GM06990 (cell line): ENCODE measurements at regions not wholly inside any gene's neighbourhood (a gene's known extent, or its start where the extent isn't known, plus 50 kb on each side); places are given as distances from the start of the nearest gene placed in this dataset.

ENCODE experiments used
- DNase-seq: peaks from one replicate; pipeline ENCODE4 v3.0.0-alpha.2; 2011; ENCODE audit not compliant: insufficient read length; ENCODE audit errors: extremely low read depth
- H3K27me3 ChIP-seq: replicated peaks from 2 replicates; pipeline ENCODE4 v1.6.0; 2011; ENCODE audit warnings: low read length; ENCODE audit not compliant: control insufficient read depth, insufficient read depth
- H3K36me3 ChIP-seq: 2 replicates; pipeline ENCODE4 v1.5.1; 2011; ENCODE audit warnings: low read length; ENCODE audit not compliant: control insufficient read depth, insufficient read depth
- H3K4me3 ChIP-seq: replicated peaks from 2 replicates; pipeline ENCODE4 v1.5.1; 2011; ENCODE audit warnings: low read depth, mild to moderate bottlenecking, control low read depth, low read length
- CTCF ChIP-seq: IDR thresholded peaks from 2 replicates; pipeline ENCODE4 v1.5.1; 2011; ENCODE audit warnings: low read length, control low read depth, mild to moderate bottlenecking, inconsistent platforms; ENCODE audit not compliant: insufficient read depth, poor library complexity, severe bottlenecking

DNA sequence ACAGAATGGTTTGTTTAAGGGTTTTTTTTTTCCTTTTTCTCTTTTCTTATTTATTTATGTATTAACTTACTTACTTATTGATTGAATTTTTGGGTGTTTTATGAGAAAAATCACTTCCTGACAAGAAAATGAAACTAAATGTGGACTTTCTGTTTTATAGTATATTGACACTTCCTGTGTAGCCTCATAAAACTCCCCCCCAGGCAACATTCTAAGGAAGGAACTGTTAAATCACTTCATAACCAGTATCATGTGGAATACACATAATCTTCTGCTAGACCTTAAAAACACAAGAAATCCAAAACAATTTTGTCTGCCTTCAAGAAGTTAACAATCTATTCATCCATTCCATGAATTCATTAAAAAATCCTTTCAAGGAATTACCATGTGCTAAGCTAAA, 164.1 kb upstream of the TOM1L1 start:
- no peak for DNase-seq
- Histone ChIP-seq H3K4me3 (no peak overlapping the region), H3K27me3 (no peaks in the 10 kb centered on the region), H3K36me3 (no peaks in the 10 kb centered on the region)
- no peak for TF ChIP-seq CTCF

GRCh38 chr17:54738496-54738895, 162.2 kb upstream of the TOM1L1 start:
- no peak for DNase-seq
- H3K36me3 ChIP-seq = no peaks in the 10 kb centered on the region
- TF ChIP-seq CTCF = no peak
- no peaks in the 10 kb centered on the region for H3K27me3 ChIP-seq
- H3K4me3 ChIP-seq = no peak overlapping the region

DNA sequence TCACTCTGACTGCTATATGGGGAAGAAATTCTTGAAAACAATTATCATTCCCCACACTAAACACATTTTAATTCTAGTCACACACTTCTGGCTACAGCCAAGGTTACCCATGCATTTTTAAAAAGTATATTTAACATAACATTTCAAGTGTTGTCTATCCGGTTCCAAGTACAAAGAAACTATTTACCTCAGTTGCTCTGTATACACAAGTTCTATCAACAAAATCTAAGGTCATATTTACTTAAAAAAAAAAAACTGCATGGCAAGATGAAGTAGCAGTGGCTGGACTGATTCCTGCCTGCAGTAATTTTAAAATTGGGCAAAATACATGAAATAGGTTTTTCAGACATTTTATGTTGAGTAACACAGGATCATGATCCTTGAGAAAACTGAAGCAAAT, 155.9 kb upstream of the TOM1L1 start:
- H3K36me3 ChIP-seq = no peaks in the 10 kb centered on the region
- H3K4me3 ChIP-seq = no peak overlapping the region
- TF ChIP-seq CTCF = no peak
- DNase-seq = no peak
- H3K27me3 ChIP-seq = no peaks in the 10 kb centered on the region

GRCh38 chr17:54745239-54745638, 155.4 kb upstream of the TOM1L1 start:
- H3K4me3 ChIP-seq = no peak overlapping the region
- no peak for DNase-seq
- no peaks in the 10 kb centered on the region for H3K36me3 ChIP-seq
- no peaks in the 10 kb centered on the region for H3K27me3 ChIP-seq
- no peak for TF ChIP-seq CTCF

DNA sequence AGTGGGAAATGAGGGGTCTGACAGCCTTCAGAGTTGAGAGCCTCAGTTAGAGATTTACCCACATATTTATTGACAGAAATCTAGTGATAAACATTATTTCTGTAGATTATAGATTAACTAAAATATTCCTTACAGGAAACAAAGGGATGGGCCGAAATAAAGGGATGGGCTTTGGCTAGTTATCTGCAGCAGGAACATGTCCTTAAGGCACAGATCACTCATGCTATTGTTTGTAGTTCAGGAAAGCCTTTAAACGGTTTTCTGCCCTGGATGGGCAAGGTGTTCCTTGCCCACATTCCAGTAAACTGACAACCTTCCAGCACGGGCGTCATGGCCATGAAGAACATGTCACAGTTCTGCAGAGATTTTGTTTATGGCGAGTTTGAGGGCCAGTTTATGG, 154.8 kb upstream of the TOM1L1 start:
- no peaks in the 10 kb centered on the region for H3K27me3 ChIP-seq
- no peaks in the 10 kb centered on the region for H3K36me3 ChIP-seq
- no peak overlapping the region for H3K4me3 ChIP-seq
- TF ChIP-seq CTCF = no peak
- DNase-seq = no peak

- TF ChIP-seq CTCF = no peak
- DNase-seq = no peak
- H3K4me3 ChIP-seq = no peak overlapping the region
- H3K36me3 ChIP-seq = no peaks in the 10 kb centered on the region
- no peaks in the 10 kb centered on the region for H3K27me3 ChIP-seq
Observed at GRCh38 chr17:54749157-54749556, 151.5 kb upstream of the TOM1L1 start.
